A549 (cell line): ENCODE measurements at regions not wholly inside any gene's neighbourhood (a gene's known extent, or its start where the extent isn't known, plus 50 kb on each side); places are given as distances from the start of the nearest gene placed in this dataset.

Experiments
- CBX8 ChIP-seq: fragments of 200-600 bp; sonication (generic); IDR thresholded peaks from 2 replicates; pipeline ENCODE4 v1.6.1; 2016
- CHD4 ChIP-seq: fragments of 200-600 bp; sonication (generic); IDR thresholded peaks from 2 replicates; pipeline ENCODE4 v1.6.1; 2016; ENCODE audit warnings: antibody characterized with exemption, mild to moderate bottlenecking, borderline replicate concordance
- E2F6 ChIP-seq: IDR thresholded peaks from 2 replicates; pipeline ENCODE4 v1.6.1; 2012; ENCODE audit warnings: low read depth, borderline replicate concordance
- EHMT2 ChIP-seq: fragments of 200-600 bp; sonication (generic); IDR thresholded peaks from 2 replicates; pipeline ENCODE4 v1.6.1; 2016; ENCODE audit warnings: antibody characterized with exemption, low read depth, mild to moderate bottlenecking, moderate library complexity
- JUNB ChIP-seq: fragments of >200 bp; sonication (Bioruptor Twin); formaldehyde crosslinking; IDR thresholded peaks from 2 replicates; pipeline ENCODE4 v1.6.1; 2016
- RFX5 ChIP-seq: fragments of 450-650 bp; IDR thresholded peaks from 2 replicates; pipeline ENCODE4 v1.7.1; 2014; ENCODE audit warnings: antibody characterized with exemption, mild to moderate bottlenecking, moderate library complexity
- SMC3 ChIP-seq: fragments of >200 bp; sonication (Bioruptor Twin); formaldehyde crosslinking; IDR thresholded peaks from 3 replicates; pipeline ENCODE4 v1.6.1; 2018; ENCODE audit warnings: inconsistent platforms
- TF ChIP-seq, protein P1 (sequence below): fragments of >200 bp; sonication (Bioruptor Twin); formaldehyde crosslinking; IDR thresholded peaks from 3 replicates; pipeline ENCODE4 v1.5.1; 2016
- TF ChIP-seq, protein P2 (sequence below): IDR thresholded peaks from 2 replicates; pipeline ENCODE4 v1.6.1; 2012

DNA sequence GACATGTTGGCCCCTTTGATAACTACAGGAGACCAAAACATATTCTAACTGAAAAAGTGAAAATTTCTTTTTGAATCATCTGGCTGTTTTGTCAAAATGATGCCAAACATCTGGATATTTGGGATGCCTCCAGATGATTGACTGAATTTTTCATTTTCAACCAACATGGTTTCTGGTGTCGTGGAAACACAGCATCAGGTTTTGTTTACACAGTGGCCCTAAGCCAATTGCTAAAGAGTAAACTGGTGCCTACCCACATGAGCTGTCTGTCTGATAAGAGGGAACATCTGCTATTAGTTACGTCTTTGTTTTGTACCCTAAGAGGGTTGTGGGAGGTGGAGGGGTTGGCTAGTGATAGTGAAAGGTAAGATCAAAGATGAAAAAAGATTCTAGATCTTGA, 204.8 kb downstream of the KCNK2 start:
- TF ChIP-seq SMC3 (no peak), JUNB (no peak), CHD4 (no peak), CBX8 (no peak), E2F6 (no peak), RFX5 (no peak), EHMT2 (no peak)
- TF ChIP-seq, protein P1, sequence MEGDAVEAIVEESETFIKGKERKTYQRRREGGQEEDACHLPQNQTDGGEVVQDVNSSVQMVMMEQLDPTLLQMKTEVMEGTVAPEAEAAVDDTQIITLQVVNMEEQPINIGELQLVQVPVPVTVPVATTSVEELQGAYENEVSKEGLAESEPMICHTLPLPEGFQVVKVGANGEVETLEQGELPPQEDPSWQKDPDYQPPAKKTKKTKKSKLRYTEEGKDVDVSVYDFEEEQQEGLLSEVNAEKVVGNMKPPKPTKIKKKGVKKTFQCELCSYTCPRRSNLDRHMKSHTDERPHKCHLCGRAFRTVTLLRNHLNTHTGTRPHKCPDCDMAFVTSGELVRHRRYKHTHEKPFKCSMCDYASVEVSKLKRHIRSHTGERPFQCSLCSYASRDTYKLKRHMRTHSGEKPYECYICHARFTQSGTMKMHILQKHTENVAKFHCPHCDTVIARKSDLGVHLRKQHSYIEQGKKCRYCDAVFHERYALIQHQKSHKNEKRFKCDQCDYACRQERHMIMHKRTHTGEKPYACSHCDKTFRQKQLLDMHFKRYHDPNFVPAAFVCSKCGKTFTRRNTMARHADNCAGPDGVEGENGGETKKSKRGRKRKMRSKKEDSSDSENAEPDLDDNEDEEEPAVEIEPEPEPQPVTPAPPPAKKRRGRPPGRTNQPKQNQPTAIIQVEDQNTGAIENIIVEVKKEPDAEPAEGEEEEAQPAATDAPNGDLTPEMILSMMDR: no peak
- TF ChIP-seq, protein P2, sequence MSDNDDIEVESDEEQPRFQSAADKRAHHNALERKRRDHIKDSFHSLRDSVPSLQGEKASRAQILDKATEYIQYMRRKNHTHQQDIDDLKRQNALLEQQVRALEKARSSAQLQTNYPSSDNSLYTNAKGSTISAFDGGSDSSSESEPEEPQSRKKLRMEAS: no peak
